Heart right ventricle (tissue), 16 donors: ENCODE measurements at regions not wholly inside any gene's neighbourhood (a gene's known extent, or its start where the extent isn't known, plus 50 kb on each side); places are given as distances from the start of the nearest gene placed in this dataset.

ENCODE experiments used
- ATAC-seq, 8 donors: fragments of 200-7000 bp; cut with Tn5 transposase; one replicate each; pipeline ENCODE4 v1.9.1; 2020; ENCODE audit warnings: mild to moderate bottlenecking in 8 of 8, moderate library complexity in 8 of 8, moderate number of reproducible peaks in 1 of 8
- DNase-seq, 2 donors: peaks; one replicate each; pipeline ENCODE4 v3.0.0-alpha.2; 2020
- H3K27ac ChIP-seq, 10 donors: fragments of 200-600 bp; sonication (generic) in 2 of 10; one replicate each; pipeline versions ENCODE4 v1.5.0 to v1.8.0; 2020 to 2022; ENCODE audit warnings: mild to moderate bottlenecking in 3 of 10
- H3K27me3 ChIP-seq, 7 donors: fragments of 200-600 bp; one replicate each; pipeline ENCODE4 v1.8.0; 2021 to 2022; ENCODE audit warnings: mild to moderate bottlenecking in 2 of 7
- H3K36me3 ChIP-seq, 9 donors: fragments of 200-600 bp; sonication (generic) in 1 of 9; one replicate each; pipeline versions ENCODE4 v1.5.0 to v1.8.0; 2020 to 2022; ENCODE audit warnings: mild to moderate bottlenecking in 2 of 9
- H3K4me1 ChIP-seq, 9 donors: fragments of 200-600 bp; sonication (generic) in 1 of 9; one replicate each; pipeline versions ENCODE4 v1.5.0 to v1.8.0; 2020 to 2022; ENCODE audit warnings: mild to moderate bottlenecking in 4 of 9
- H3K4me3 ChIP-seq, 10 donors: fragments of 200-600 bp; sonication (generic) in 2 of 10; one replicate each; pipeline versions ENCODE4 v1.5.0 to v1.8.0; 2020 to 2022; ENCODE audit warnings: mild to moderate bottlenecking in 7 of 10, moderate library complexity in 2 of 10
- H3K9me3 ChIP-seq, 11 donors: fragments of 200-600 bp in 10 of 11; sonication (generic) in 2 of 11; one replicate each; pipeline versions ENCODE4 v1.5.0 to v1.8.0; 2013 to 2022; ENCODE audit warnings: mild to moderate bottlenecking in 2 of 11, control low read depth in 1 of 11, moderate library complexity in 1 of 11
- WGBS, 2 donors: extraction: QIAGEN DNeasy Blood & Tissue Kit; methylation state at CpG; one replicate each; pipeline ENCODE4 v1.1.7; 2013; ENCODE audit warnings: inconsistent platforms in 1 of 2; 5-methylcytosine and 5-hydroxymethylcytosine counted together
- intact Hi-C, 10 donors: fragments of 100-400 bp; cut with DNase I; formaldehyde crosslinking; loops; one replicate each; pipeline versions ENCODE4 v1.11.1 to v1.14.2; 2022
- TF ChIP-seq, protein P1 (sequence below), 9 donors: fragments of 200-600 bp; sonication (generic) in 2 of 9; IDR thresholded peaks; one replicate each; pipeline versions ENCODE4 v1.5.0 to v1.8.0; 2021 to 2022; ENCODE audit warnings: antibody characterized with exemption in 9 of 9, mild to moderate bottlenecking in 5 of 9, moderate library complexity in 1 of 9
- donor health status: Arrhythmogenic right ventricular cardiomyopathy.
- donor health status: ischemic (EF 13 %, LVEDD 7.1; RV severe dilation, severe dysfunction).
- donor health status: healthy with polysubstance abuse.
- donor health status: DM: no; HTN: yes; CAD: no.
- donor health status: DM: no; HTN: no; CAD: no.
- donor health status: ischemic (EF 25% LVEDD 6.9; RV normal size, moderate dysfunction).
- donor health status: ischemic (EF 25% LVEDD 5.7; RV mildly dilated, moderate dysfunction).
- donor health status: healthy.
- donor health status: DM: yes; HTN: yes; CAD: no.
- donor health status: Ischemic cardiomyopathy.
- donor health status: ischemic (EF 35%, LVEDD 5.7; RV mildly dilated, moderate dysfunction).
- donor health status: nonischemic (EF 11% LVEDD 7.7; RV severe dilation, severe dysfunction).
- donor health status: DM: yes; HTN: yes; CAD: no.
- donor health status: PGD.
- donor health status: ischemic (EF 29% LVEDD 5.4; RV normal size, mild dysfunction).
- donor health status: nonischemic (EF 23%, LVEDD 6.1; RV moderate dilation, normal function).

GRCh38 chr4:14222377-14223029, 595.0 kb upstream of the BOD1L1 start:
- TF ChIP-seq, protein P1, sequence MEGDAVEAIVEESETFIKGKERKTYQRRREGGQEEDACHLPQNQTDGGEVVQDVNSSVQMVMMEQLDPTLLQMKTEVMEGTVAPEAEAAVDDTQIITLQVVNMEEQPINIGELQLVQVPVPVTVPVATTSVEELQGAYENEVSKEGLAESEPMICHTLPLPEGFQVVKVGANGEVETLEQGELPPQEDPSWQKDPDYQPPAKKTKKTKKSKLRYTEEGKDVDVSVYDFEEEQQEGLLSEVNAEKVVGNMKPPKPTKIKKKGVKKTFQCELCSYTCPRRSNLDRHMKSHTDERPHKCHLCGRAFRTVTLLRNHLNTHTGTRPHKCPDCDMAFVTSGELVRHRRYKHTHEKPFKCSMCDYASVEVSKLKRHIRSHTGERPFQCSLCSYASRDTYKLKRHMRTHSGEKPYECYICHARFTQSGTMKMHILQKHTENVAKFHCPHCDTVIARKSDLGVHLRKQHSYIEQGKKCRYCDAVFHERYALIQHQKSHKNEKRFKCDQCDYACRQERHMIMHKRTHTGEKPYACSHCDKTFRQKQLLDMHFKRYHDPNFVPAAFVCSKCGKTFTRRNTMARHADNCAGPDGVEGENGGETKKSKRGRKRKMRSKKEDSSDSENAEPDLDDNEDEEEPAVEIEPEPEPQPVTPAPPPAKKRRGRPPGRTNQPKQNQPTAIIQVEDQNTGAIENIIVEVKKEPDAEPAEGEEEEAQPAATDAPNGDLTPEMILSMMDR (IDR thresholded peaks at IDR 0.05), result no peak
- no peaks in the 10 kb centered on the region for H3K27me3 ChIP-seq
- DNase-seq (peak; percentile 51 to 63), ATAC-seq (peak; percentile 76 to 98 (median 88))
- H3K4me1 ChIP-seq, result peaks cover 0 to 22% (median 5%) of the 10 kb centered on the region in 9 donors
- no peaks in the 10 kb centered on the region for H3K9me3 ChIP-seq
- intact Hi-C loops, result no loop called here
- H3K36me3 ChIP-seq, result no peaks in the 10 kb centered on the region
- 53% methylated on average over 4 of the region's 4 CpGs for WGBS, 2 donors
- no peak overlapping the region for H3K4me3 ChIP-seq
- peak overlapping the region in 5 of 10 donors; percentile 6 to 71 (median 55) for H3K27ac ChIP-seq

- WGBS, 2 donors, result 82 to 95% methylated on average over 1 of the region's 1 CpG
- intact Hi-C loops, result no loop called here
- Histone ChIP-seq H3K27me3 (no peaks in the 10 kb centered on the region), H3K9me3 (no peaks in the 10 kb centered on the region), H3K36me3 (no peaks in the 10 kb centered on the region), H3K4me3 (no peak overlapping the region), H3K4me1 (peaks cover 0 to 22% (median 5%) of the 10 kb centered on the region in 9 donors), H3K27ac (peak overlapping the region in 6 of 10 donors; percentile 6 to 71 (median 52))
- DNase-seq (no peak), ATAC-seq (no peak)
- TF ChIP-seq, protein P1 (IDR thresholded peaks at IDR 0.05), result no peak
Measured at GRCh38 chr4:14223461-14223860, 595.9 kb upstream of the BOD1L1 start.

GRCh38 chr4:14225688-14226207, 598.2 kb upstream of the BOD1L1 start:
- WGBS, 2 donors, result 87 to 94% methylated on average over 3 of the region's 3 CpGs
- Histone ChIP-seq H3K27me3 (no peaks in the 10 kb centered on the region), H3K27ac (no peak overlapping the region), H3K9me3 (no peaks in the 10 kb centered on the region), H3K4me1 (peaks cover 0 to 22% (median 5%) of the 10 kb centered on the region in 9 donors), H3K36me3 (no peaks in the 10 kb centered on the region), H3K4me3 (no peak overlapping the region)
- TF ChIP-seq, protein P1 (IDR thresholded peaks at IDR 0.05), result no peak
- DNase-seq (no peak), ATAC-seq (no peak)
- intact Hi-C loops, result no loop called here

DNA sequence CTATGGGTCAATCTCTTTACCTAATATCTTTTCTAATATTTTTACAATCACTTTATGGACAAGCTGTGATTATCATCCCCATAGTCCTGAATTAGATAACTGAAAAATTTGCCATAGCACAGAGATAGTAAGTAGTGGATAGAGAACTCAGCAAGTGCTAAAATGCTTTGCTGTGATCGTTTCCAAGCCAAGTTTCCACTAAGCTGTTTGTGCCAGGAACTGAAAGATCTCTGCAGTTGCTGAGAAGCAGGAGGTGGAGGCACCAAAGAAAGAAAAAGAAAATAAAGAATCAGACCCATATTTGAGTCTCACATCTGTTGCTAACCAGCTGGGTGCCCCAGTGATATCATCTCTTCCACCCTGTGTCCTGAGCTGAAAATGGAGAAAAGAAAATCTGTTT, 605.6 kb upstream of the BOD1L1 start:
- H3K27ac ChIP-seq, result peak overlapping the region in 4 of 10 donors; percentile 9 to 29 (median 19)

More for the DNA sequence above, 605.6 kb upstream of the BOD1L1 start:
- no peaks in the 10 kb centered on the region for H3K36me3 ChIP-seq
- intact Hi-C loops, result no loop called here
- 9 to 16% methylated on average over 1 of the region's 1 CpG for WGBS, 2 donors
- TF ChIP-seq, protein P1 (IDR thresholded peaks at IDR 0.05), result no peak
- no peaks in the 10 kb centered on the region for H3K27me3 ChIP-seq
- no peak for DNase-seq
- H3K4me3 ChIP-seq, result no peak overlapping the region
- no peaks in the 10 kb centered on the region for H3K9me3 ChIP-seq
- peaks cover 0 to 14% (median 0%) of the 10 kb centered on the region in 9 donors for H3K4me1 ChIP-seq
- peak in 4 of 8 donors; percentile 62 to 84 (median 78) for ATAC-seq
